NCI-H2107 treated with DMSO at 0.1 percent for 48 hours (cell line): ENCODE measurements at regions not wholly inside any gene's neighbourhood (a gene's known extent, or its start where the extent isn't known, plus 50 kb on each side); places are given as distances from the start of the nearest gene placed in this dataset.
"Not testable (repeated sequence)": the region's sequence is repeated elsewhere in the genome, so short reads cannot be mapped to it uniquely, and the experiment has no call there.

Experiments used
- DNase-seq: peaks from one replicate; lab custom pipeline; 2025; ENCODE audit not compliant: unreplicated experiment; lab: John Stamatoyannopoulos, UW

- DNase-seq, result no peak
Observed at GRCh38 chrX:1140236-1140681, 72.2 kb downstream of the CRLF2 start.

- DNase-seq, result no peak
Observed at GRCh38 chrX:1139185-1139500, 73.3 kb downstream of the CRLF2 start.

GRCh38 chrX:1138476-1139184 lies 73.8 kb downstream of the CRLF2 start:
- no peak for DNase-seq

DNA sequence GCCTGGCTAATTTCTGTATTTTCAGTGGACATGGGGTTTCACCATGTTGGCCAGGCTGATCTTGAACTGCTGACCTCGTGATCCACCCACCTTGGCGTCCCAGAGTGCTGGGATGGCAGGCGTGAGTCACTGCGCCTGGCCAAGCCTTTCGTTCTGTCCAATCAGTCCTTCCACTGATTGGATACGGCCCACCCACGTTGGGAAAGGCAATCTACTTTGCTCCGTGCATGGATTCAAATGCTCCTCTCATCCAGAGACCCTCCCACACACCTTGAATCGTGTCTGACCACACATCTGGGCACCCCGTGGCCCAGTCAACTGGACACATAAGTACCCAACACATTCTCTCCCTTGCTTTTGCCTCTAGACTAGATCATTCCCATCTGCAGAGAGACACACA lies 74.9 kb downstream of the CRLF2 start:
- no peak for DNase-seq

DNA sequence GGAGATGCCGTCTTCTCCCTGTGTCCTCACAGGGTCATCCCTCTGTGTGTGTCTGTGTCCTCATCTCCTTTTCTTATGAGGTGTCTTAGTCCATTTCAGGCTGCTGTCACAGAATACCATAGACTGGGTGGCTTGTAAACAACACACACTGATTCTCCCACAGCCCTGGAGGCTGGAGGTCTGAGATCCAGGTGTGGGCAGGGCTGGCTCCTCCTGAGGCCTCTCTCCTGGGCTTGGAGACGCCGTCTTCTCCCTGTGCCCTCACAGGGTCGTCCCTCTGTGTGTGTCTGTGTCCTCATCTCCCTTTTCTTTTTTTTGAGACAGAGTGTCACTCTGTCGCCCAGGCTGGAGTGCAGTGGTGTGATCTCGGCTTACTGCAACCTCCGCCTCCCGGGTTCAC lies 75.9 kb downstream of the CRLF2 start:
- not testable (repeated sequence) for DNase-seq

GRCh38 chrX:1134976-1135375 lies 77.5 kb downstream of the CRLF2 start:
- no peak for DNase-seq

DNA sequence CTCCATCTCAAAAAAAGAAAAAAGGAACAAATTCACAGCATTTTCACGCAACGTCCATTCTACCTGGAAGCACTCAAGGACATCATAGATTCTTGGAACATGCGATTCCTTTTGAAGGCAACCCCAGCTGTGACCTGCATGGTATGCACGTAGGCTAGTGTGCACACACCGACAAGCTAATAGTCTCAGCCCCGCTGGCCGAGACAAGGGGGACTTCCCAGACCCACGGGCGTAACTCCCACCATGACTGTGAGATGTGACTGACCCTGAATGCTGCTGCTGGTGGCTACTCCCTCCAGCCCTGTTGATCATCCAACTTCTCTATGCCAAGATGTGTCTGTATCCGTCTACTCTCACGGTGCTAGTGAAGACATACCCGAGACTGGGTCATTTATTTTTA lies 78.3 kb downstream of the CRLF2 start:
- DNase-seq, result no peak

- no peak for DNase-seq
Observed at GRCh38 chrX:1126738-1127137, 85.7 kb downstream of the CRLF2 start.

DNA sequence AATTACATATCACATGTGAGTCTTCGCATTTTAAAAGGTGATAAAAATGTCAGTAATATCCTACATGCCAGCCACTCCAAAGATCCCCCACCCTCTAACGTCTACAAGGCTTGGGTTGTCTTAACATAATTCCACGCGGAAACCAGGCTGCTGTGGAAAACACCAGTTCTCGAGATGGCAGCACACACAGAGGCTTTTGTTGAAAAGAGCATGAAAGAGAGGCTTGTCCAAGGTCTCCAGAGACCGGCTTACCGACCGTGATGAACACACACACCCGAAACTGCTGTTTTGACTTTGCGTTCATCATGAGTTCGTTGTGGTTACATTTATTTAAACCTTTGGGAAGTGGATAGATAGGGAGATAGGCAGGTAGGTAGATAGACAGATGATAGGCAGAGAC lies 87.9 kb downstream of the CRLF2 start:
- DNase-seq, result no peak

- DNase-seq, result not testable (repeated sequence)
Observed at GRCh38 chrX:1122851-1123250, 89.6 kb downstream of the CRLF2 start.

- no peak for DNase-seq
Observed at GRCh38 chrX:1119275-1119674, 93.2 kb downstream of the CRLF2 start.

DNA sequence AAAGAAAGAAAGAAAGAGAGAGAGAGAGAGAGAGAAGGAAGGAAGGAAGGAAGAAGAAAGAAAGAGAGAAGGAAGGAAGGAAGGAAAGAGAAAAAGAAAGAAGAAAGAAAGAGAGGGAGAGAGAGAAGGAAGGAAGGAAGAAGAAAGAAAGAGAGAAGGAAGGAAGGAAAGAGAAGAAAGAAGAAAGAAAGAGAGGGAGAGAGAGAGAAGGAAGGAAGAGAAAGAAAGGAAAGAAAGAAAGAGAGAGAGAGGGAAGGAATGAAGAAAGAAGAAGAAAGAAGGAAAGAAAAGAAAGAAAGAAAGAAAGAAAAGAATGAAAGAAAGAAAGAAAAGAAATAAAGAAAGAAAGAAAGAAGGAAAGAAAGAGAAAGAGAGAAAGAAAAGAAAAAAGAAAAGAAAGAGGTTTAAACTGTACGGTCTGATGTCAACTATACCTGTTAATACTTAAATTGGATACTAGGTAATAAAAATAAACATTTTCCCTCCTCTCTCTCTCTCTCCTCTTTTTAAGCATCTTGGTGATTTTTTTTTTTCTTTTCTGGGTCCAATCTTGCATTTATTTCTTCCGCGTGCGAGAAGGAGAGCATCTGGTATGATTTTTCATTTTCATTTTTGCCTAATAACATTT lies 93.8 kb downstream of the CRLF2 start:
- no peak for DNase-seq

GRCh38 chrX:1115411-1115810 lies 97.0 kb downstream of the CRLF2 start:
- DNase-seq, result not testable (repeated sequence)

- DNase-seq, result no peak
Observed at GRCh38 chrX:1112321-1112720, 100.1 kb downstream of the CRLF2 start.

GRCh38 chrX:1111601-1112300 lies 100.7 kb downstream of the CRLF2 start:
- DNase-seq, result no peak

DNA sequence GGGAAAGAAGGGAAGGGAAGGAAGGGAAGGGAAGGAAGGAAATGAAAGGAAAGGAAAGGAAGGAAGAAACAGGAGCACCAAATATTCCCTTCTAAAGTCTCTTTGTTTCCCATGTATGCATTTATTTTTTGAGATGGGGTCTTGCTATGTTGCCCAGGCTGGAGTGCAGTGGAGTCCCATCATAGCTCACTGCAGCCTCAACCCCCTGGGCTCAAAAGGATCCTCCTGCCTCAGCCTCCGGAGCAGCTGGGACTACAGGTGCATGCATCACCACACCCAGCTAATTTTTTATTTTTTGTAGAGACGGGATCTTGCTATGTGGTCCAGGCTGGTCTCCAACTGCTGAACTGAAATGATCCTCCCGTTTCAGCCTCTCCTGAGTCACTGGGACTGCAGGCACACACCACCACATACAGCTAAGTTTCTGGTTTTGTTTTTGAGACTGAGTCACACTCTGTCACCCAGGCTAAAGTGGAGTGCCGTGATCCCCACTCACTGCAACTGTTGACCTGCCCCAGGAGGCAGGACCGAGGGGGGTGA lies 102.8 kb downstream of the CRLF2 start:
- no peak for DNase-seq

- DNase-seq, result no peak
Observed at GRCh38 chrX:1108501-1109445, 103.7 kb downstream of the CRLF2 start.

- no peak for DNase-seq
Observed at GRCh38 chrX:1106478-1107210, 105.8 kb downstream of the CRLF2 start.

DNA sequence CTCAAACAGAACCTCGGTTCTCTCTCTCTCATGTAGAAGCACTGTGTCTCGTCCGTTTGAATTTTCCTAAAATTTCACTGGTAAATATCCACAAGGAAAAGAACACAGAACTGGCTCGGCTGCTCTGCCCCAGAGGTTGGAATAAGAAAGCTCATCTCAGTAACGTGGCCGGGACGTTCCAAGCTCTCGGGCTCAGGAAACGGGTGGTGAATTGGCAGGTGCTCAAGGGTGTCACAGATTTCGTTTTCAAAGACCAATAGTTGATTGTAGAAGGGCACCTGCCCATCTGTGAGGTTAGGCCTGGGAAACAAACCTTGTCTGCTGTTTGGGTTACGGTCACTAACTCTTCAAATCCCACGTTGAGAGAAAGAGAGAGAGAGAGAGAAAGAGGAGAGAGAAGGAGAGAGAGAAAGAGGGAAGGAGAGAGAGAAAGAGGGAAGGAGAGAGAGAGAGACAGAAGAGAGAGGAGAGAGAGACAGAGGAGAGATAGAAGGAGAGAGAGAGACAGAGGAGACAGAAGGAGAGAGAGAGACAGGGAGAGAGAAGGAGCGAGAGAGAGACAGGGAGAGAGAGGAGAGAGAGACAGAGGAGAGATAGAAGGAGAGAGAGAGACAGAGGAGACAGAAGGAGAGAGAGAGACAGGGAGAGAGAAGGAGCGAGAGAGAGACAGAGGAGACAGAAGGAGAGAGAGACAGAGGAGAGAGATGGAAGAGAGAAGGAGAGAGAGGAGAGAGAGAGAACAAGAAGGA lies 106.6 kb downstream of the CRLF2 start:
- DNase-seq, result no peak

DNA sequence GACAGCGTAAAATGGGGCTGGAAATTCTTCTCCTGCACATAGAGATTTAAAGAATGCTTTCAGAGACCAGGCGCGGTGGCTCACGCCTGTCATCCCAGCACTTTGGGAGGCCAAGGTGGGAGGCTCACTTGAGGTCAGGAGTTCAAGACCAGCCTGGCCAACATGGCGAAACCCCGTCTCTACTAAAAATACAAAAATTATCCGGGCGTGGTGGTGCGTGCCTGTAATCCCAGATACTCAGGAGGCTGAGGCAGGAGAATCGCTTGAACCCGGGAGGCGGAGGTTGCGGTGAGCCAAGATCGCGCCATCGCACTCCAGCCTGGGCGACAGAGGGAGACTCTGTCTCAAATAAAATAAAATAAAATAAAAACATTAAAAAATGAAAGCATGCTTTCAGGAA lies 107.4 kb downstream of the CRLF2 start:
- DNase-seq, result not testable (repeated sequence)
